GM12878 (cell line): ENCODE measurements at regions not wholly inside any gene's neighbourhood (a gene's known extent, or its start where the extent isn't known, plus 50 kb on each side); places are given as distances from the start of the nearest gene placed in this dataset.

Experiments used
- ATAC-seq: fragments of 200-7000 bp; cut with Tn5 transposase; 3 replicates; pipeline ENCODE4 v1.9.1; 2020; ENCODE audit warnings: mild to moderate bottlenecking, moderate library complexity
- BruUV-seq: library from RNA; stranded (reverse); fragments of 400-500 nt; replicated peaks from 2 replicates; lab custom pipeline; 2021; lab: Mats Ljungman, UMichigan
- CTCF ChIA-PET: fragments of 300-600 bp; sonication (Branson Sonifier 250); formaldehyde crosslinking; extraction: SDS; loops from one replicate; lab custom pipeline; 2021; ENCODE audit warnings: inconsistent platforms; lab: Yijun Ruan, JAX
- POLR2A ChIA-PET: fragments of 350-600 bp; formaldehyde crosslinking; extraction: SDS; loops from one replicate; lab custom pipeline; 2021; ENCODE audit warnings: inconsistent platforms; lab: Charles Lee
- RAD21 ChIA-PET: fragments of 300-600 bp; sonication (Branson Sonifier 250); formaldehyde crosslinking; loops from one replicate; lab custom pipeline; 2023; ENCODE audit warnings: antibody characterized with exemption; ENCODE audit not compliant: unreplicated experiment; lab: Charles Lee
- SMC1A ChIA-PET: fragments of 300-600 bp; sonication (Branson Sonifier 250); formaldehyde crosslinking; loops from one replicate; lab custom pipeline; 2023; ENCODE audit not compliant: unreplicated experiment, uncharacterized antibody; lab: Charles Lee
- DNase-seq: peaks from one replicate; pipeline ENCODE4 v3.0.0-alpha.2; 2011; ENCODE audit warnings: low read depth, low spot score
- FAIRE-seq: peaks from 3 replicates; lab custom pipeline; 2011; peaks lifted over from hg19 to GRCh38; lab: Jason Lieb, UNC
- H2AFZ ChIP-seq: 2 replicates; pipeline ENCODE4 v1.6.0; 2011; ENCODE audit warnings: low read depth, low read length, control low read depth; ENCODE audit not compliant: control insufficient read depth
- H3K27ac ChIP-seq: 2 replicates; pipeline ENCODE4 v1.5.1; 2011; ENCODE audit warnings: control low read depth; ENCODE audit not compliant: control insufficient read depth, insufficient read depth
- H3K27me3 ChIP-seq, 2 experiments: replicated peaks in 1 of 2; 2 replicates each; pipeline versions ENCODE4 v1.6.0 to v1.6.1; 2011; ENCODE audit warnings: low read length in 1 of 2; ENCODE audit not compliant: control insufficient read depth in 2 of 2, insufficient read depth in 2 of 2
- H3K36me3 ChIP-seq, 2 experiments: 2 replicates each; pipeline ENCODE4 v1.5.1; 2011; ENCODE audit warnings: low read length in 1 of 2; ENCODE audit not compliant: control insufficient read depth in 2 of 2, insufficient read depth in 2 of 2
- H3K4me1 ChIP-seq: 2 replicates; pipeline ENCODE4 v1.6.1; 2011; ENCODE audit warnings: mild to moderate bottlenecking, low read length, moderate library complexity, mixed read lengths; ENCODE audit not compliant: control insufficient read depth, insufficient read depth
- H3K4me2 ChIP-seq: 2 replicates; pipeline ENCODE4 v1.6.0; 2011; ENCODE audit warnings: control low read depth; ENCODE audit not compliant: control insufficient read depth, insufficient read depth
- H3K4me3 ChIP-seq: fragments of 200-600 bp; sonication (generic); 2 replicates; pipeline ENCODE4 v1.5.1; 2016
- H3K79me2 ChIP-seq: 2 replicates; pipeline ENCODE4 v1.6.0; 2011; ENCODE audit warnings: low read length; ENCODE audit not compliant: control insufficient read depth, insufficient read depth
- H3K9ac ChIP-seq: 2 replicates; pipeline ENCODE4 v1.8.0; 2011; ENCODE audit warnings: low read length, control low read depth, mixed read lengths; ENCODE audit not compliant: control insufficient read depth, insufficient read depth
- H3K9me3 ChIP-seq: replicated peaks from 3 replicates; pipeline ENCODE4 v1.5.1; 2011; ENCODE audit warnings: mild to moderate bottlenecking, low read length; ENCODE audit not compliant: control insufficient read depth, insufficient read depth
- H4K20me1 ChIP-seq: 2 replicates; pipeline ENCODE4 v1.6.0; 2011; ENCODE audit not compliant: control insufficient read depth, insufficient read depth
- FOS ChIP-seq: IDR thresholded peaks from 3 replicates; pipeline ENCODE4 v1.6.1; 2011; ENCODE audit warnings: borderline replicate concordance; ENCODE audit not compliant: insufficient read length; ENCODE audit errors: extremely low read depth
- HDGF ChIP-seq: fragments of 450-650 bp; IDR thresholded peaks from 2 replicates; pipeline ENCODE4 v1.6.1; 2016; ENCODE audit warnings: antibody characterized with exemption
- MXI1 ChIP-seq: fragments of 150-350 bp; IDR thresholded peaks from 2 replicates; pipeline ENCODE4 v1.6.1; 2011; ENCODE audit warnings: low read depth, mild to moderate bottlenecking, inconsistent platforms, low read length, improper control_type of control experiment
- NFYA ChIP-seq: IDR thresholded peaks from 2 replicates; pipeline ENCODE4 v1.6.1; 2011; ENCODE audit warnings: low read depth, mild to moderate bottlenecking, low read length, improper control_type of control experiment, borderline replicate concordance
- PML ChIP-seq: IDR thresholded peaks from 2 replicates; pipeline ENCODE4 v1.6.1; 2012; ENCODE audit warnings: low read length, inconsistent platforms
- SREBF1 ChIP-seq: IDR thresholded peaks from 2 replicates; pipeline ENCODE4 v1.6.1; 2012; ENCODE audit warnings: mild to moderate bottlenecking, low read length
- WGBS: methylation state at CpG from one replicate; pipeline ENCODE4 v1.1.6; 2016; ENCODE audit warnings: low lambda C conversion rate; ENCODE audit not compliant: insufficient replicate concordance, insufficient coverage; ENCODE audit errors: missing lambda C conversion rate; 5-methylcytosine and 5-hydroxymethylcytosine counted together
- in situ Hi-C: fragments of 300-500 bp; cut with MboI; formaldehyde crosslinking; loops from 9 replicates; pipeline ENCODE4 v1.14.3; 2018; ENCODE audit warnings: mixed read lengths
- intact Hi-C: fragments of 100-400 bp; cut with micrococcal nuclease; formaldehyde crosslinking; loops from one replicate; pipeline ENCODE4 v1.14.2; 2022; ENCODE audit not compliant: unreplicated experiment
- TF ChIP-seq, protein P1 (sequence below): IDR thresholded peaks from 2 replicates; pipeline ENCODE4 v1.6.1; 2012; ENCODE audit warnings: improper control_type of control experiment, low read depth, low read length; ENCODE audit not compliant: insufficient replicate concordance
- TF ChIP-seq, protein P2 (sequence below): fragments of 450-650 bp; IDR thresholded peaks from 2 replicates; pipeline ENCODE4 v1.6.1; 2014; ENCODE audit warnings: mild to moderate bottlenecking
- TF ChIP-seq, protein P3 (sequence below), 3 experiments: IDR thresholded peaks in 2 of 3; conservative IDR thresholded peaks in 1 of 3; 2 replicates each; pipeline ENCODE4 v1.5.1; 2011; ENCODE audit warnings: low read depth in 3 of 3, low read length in 3 of 3, mild to moderate bottlenecking in 3 of 3, control low read depth in 2 of 3, moderate library complexity in 2 of 3, inconsistent platforms in 1 of 3, mixed read lengths in 1 of 3; ENCODE audit not compliant: control insufficient read depth in 2 of 3, insufficient read depth in 1 of 3; ENCODE audit errors: extremely low read depth in 1 of 3
- TF ChIP-seq, protein P4 (sequence below): IDR thresholded peaks from 2 replicates; pipeline ENCODE4 v1.6.1; 2011; ENCODE audit warnings: mild to moderate bottlenecking, low read depth, low read length, moderate library complexity; ENCODE audit not compliant: insufficient replicate concordance

DNA sequence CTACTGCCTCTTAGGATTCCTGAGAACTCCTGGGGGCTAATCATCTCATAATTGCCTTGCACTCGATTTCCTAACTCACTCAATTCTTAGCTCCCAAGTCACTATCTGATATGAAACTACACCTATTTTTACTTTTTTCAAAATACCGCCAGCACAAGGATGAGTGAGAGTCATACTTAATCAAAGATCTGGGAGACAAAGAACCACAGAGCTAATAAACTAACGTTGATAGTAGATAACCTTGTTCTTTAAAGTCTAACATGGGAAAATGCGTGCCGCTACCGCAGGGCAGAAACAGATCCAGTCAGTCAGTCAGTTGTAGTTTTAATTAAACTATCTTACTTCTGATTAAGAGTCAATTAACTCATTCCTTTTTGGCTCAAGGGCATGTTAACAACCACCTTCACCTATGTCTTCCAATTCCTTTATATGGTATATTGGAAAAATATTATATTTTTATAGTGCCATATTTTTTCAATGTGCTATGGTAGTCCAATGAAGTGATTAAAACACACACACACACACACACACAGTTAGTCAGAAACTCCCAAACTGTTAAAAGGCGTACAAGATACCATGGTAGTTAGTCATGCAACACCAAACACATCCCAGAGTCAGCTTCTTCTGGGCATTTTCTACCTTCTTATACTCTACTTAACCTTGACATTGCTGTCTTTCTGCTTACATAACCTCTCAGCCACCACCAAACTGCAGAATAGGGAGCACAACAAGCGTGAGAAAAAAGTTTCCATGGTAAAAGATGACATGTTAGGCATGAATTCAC lies 114.0 kb downstream of the KLHL28 start:
- ChIA-PET CTCF (interaction anchor here (0.6 to 2.1 kb wide), 7 partner anchors 15 to 1357 kb away, joined by 3 to 13 read pairs (median 3); no protein-coding TSS in a partner anchor), RAD21 (interaction anchor here (1.0 to 1.3 kb wide), 2 partner anchors 9 to 47 kb away, joined by 3 to 4 read pairs; no protein-coding TSS in a partner anchor), SMC1A (interaction anchor here (1.2 to 1.6 kb wide), 3 partner anchors 49 to 421 kb away, joined by 3 to 4 read pairs (median 4); a partner anchor contains a TSS), POLR2A (no interaction called here)
- in situ Hi-C loops, result no loop called here
- BruUV-seq, result no TSS peak
- Histone ChIP-seq H3K27ac (no peak overlapping the region), H4K20me1 (no peaks in the 10 kb centered on the region), H3K79me2 (no peaks in the 10 kb centered on the region), H3K4me1 (no peaks in the 10 kb centered on the region), H3K9me3 (no peaks in the 10 kb centered on the region), H3K27me3 (no peaks in the 10 kb centered on the region), H3K4me2 (no peak overlapping the region), H3K4me3 (no peak overlapping the region), H3K36me3 (no peaks in the 10 kb centered on the region), H3K9ac (no peak overlapping the region), H2AFZ (no peak overlapping the region)
- intact Hi-C loops, result no loop called here
- no peak for FAIRE-seq
- 51% methylated on average over 8 of the region's 8 CpGs for WGBS
- no peak for DNase-seq
- ATAC-seq, result no peak
- TF ChIP-seq NFYA (no peak), PML (no peak), SREBF1 (no peak), HDGF (no peak), FOS (no peak), MXI1 (no peak)
- TF ChIP-seq, protein P1, sequence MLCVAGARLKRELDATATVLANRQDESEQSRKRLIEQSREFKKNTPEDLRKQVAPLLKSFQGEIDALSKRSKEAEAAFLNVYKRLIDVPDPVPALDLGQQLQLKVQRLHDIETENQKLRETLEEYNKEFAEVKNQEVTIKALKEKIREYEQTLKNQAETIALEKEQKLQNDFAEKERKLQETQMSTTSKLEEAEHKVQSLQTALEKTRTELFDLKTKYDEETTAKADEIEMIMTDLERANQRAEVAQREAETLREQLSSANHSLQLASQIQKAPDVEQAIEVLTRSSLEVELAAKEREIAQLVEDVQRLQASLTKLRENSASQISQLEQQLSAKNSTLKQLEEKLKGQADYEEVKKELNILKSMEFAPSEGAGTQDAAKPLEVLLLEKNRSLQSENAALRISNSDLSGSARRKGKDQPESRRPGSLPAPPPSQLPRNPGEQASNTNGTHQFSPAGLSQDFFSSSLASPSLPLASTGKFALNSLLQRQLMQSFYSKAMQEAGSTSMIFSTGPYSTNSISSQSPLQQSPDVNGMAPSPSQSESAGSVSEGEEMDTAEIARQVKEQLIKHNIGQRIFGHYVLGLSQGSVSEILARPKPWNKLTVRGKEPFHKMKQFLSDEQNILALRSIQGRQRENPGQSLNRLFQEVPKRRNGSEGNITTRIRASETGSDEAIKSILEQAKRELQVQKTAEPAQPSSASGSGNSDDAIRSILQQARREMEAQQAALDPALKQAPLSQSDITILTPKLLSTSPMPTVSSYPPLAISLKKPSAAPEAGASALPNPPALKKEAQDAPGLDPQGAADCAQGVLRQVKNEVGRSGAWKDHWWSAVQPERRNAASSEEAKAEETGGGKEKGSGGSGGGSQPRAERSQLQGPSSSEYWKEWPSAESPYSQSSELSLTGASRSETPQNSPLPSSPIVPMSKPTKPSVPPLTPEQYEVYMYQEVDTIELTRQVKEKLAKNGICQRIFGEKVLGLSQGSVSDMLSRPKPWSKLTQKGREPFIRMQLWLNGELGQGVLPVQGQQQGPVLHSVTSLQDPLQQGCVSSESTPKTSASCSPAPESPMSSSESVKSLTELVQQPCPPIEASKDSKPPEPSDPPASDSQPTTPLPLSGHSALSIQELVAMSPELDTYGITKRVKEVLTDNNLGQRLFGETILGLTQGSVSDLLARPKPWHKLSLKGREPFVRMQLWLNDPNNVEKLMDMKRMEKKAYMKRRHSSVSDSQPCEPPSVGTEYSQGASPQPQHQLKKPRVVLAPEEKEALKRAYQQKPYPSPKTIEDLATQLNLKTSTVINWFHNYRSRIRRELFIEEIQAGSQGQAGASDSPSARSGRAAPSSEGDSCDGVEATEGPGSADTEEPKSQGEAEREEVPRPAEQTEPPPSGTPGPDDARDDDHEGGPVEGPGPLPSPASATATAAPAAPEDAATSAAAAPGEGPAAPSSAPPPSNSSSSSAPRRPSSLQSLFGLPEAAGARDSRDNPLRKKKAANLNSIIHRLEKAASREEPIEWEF, result no peak
- TF ChIP-seq, protein P2, sequence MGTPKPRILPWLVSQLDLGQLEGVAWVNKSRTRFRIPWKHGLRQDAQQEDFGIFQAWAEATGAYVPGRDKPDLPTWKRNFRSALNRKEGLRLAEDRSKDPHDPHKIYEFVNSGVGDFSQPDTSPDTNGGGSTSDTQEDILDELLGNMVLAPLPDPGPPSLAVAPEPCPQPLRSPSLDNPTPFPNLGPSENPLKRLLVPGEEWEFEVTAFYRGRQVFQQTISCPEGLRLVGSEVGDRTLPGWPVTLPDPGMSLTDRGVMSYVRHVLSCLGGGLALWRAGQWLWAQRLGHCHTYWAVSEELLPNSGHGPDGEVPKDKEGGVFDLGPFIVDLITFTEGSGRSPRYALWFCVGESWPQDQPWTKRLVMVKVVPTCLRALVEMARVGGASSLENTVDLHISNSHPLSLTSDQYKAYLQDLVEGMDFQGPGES, result no peak
- TF ChIP-seq, protein P3, sequence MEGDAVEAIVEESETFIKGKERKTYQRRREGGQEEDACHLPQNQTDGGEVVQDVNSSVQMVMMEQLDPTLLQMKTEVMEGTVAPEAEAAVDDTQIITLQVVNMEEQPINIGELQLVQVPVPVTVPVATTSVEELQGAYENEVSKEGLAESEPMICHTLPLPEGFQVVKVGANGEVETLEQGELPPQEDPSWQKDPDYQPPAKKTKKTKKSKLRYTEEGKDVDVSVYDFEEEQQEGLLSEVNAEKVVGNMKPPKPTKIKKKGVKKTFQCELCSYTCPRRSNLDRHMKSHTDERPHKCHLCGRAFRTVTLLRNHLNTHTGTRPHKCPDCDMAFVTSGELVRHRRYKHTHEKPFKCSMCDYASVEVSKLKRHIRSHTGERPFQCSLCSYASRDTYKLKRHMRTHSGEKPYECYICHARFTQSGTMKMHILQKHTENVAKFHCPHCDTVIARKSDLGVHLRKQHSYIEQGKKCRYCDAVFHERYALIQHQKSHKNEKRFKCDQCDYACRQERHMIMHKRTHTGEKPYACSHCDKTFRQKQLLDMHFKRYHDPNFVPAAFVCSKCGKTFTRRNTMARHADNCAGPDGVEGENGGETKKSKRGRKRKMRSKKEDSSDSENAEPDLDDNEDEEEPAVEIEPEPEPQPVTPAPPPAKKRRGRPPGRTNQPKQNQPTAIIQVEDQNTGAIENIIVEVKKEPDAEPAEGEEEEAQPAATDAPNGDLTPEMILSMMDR (IDR thresholded peaks at IDR 0.05 in 2 of 3, conservative IDR thresholded peaks at IDR 0.05 in 1 of 3; ENCODE audit: control insufficient read depth in 2 of 3, extremely low read depth in 1 of 3, insufficient read depth in 1 of 3, low read depth in 3 of 3, low read length in 3 of 3), result no peak
- TF ChIP-seq, protein P4, sequence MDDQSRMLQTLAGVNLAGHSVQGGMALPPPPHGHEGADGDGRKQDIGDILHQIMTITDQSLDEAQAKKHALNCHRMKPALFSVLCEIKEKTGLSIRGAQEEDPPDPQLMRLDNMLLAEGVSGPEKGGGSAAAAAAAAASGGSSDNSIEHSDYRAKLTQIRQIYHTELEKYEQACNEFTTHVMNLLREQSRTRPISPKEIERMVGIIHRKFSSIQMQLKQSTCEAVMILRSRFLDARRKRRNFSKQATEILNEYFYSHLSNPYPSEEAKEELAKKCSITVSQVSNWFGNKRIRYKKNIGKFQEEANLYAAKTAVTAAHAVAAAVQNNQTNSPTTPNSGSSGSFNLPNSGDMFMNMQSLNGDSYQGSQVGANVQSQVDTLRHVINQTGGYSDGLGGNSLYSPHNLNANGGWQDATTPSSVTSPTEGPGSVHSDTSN, result no peak
